ENCODE measurements at regions not wholly inside any gene's neighbourhood (a gene's known extent, or its start where the extent isn't known, plus 50 kb on each side); places are given as distances from the start of the nearest gene placed in this dataset.

DNA sequence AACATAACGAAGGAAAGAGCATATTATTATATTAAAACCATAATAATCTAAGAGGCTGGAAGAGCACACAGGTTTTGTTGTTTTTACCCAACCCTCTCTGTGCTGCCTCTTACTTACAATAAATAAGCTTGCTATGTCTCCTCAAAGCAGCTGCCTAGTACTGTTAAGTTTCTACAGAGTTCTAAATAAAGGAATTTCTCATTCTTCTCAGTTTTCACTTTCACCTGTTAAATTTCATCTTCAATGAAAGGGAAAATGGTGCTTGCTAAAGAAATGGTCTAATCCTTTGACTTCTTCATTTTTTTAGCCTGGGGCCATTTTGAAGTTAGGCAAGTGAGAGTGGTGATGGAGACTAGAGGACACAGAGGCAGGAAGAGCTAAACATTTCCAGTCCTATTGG, 396.1 kb downstream of the MAN2A1 start:
- Histone ChIP-seq H3K14ac (ENCODE audit: insufficient read length) (no peak overlapping the region), H4K8ac (ENCODE audit: extremely low read depth, insufficient read depth, low read length) (no peak overlapping the region), H2BK5ac (ENCODE audit: low read depth, low read length) (no peak overlapping the region), H3K23me2 (ENCODE audit: low read depth, low read length) (no peaks in the 10 kb centered on the region), H3K4me2 (ENCODE audit: insufficient read depth in 1 of 2, low read depth in 2 of 2, low read length in 2 of 2) (no peak overlapping the region), H3K18ac (ENCODE audit: extremely low read depth, low read length) (no peak overlapping the region), H3K79me1 (ENCODE audit: low read depth, low read length) (no peaks in the 10 kb centered on the region), H3K4me1 (replicated peaks in 1 of 4; ENCODE audit: control insufficient read depth in 3 of 4, insufficient read depth in 4 of 4, low read length in 3 of 4) (no peaks in the 10 kb centered on the region), H3K4ac (replicated peaks; ENCODE audit: insufficient read length, low read depth, low read length) (no peak overlapping the region), H2AFZ (ENCODE audit: low read length) (no peak overlapping the region), H4K20me1 (replicated peaks in 1 of 2; ENCODE audit: control insufficient read depth in 1 of 2, insufficient read depth in 2 of 2, low read length in 2 of 2) (no peaks in the 10 kb centered on the region), H3K36me3 (ENCODE audit: control insufficient read depth in 2 of 4, insufficient read depth in 4 of 4, low read length in 3 of 4) (no peaks in the 10 kb centered on the region), H2AK5ac (ENCODE audit: low read depth, low read length) (no peak overlapping the region), H4K5ac (ENCODE audit: insufficient read length, low read depth, low read length) (no peak overlapping the region), H2BK20ac (ENCODE audit: low read length) (no peak overlapping the region), H2BK15ac (ENCODE audit: low read length) (no peak overlapping the region), H3K27ac (ENCODE audit: low read depth, low read length) (no peak overlapping the region), H2BK12ac (ENCODE audit: low read depth, low read length) (no peak overlapping the region), H3K9ac (replicated peaks in 1 of 4; ENCODE audit: extremely low read depth in 1 of 4, low read depth in 3 of 4, low read length in 3 of 4) (no peak overlapping the region), H3K56ac (replicated peaks; ENCODE audit: insufficient read length, low read depth, low read length) (no peak overlapping the region), H3K4me3 (ENCODE audit: extremely low read depth in 1 of 4, insufficient read depth in 2 of 4, low read depth in 3 of 4, low read length in 4 of 4) (no peak overlapping the region), H3K23ac (ENCODE audit: insufficient read length) (no peak overlapping the region), H3K79me2 (ENCODE audit: control insufficient read depth in 1 of 2, insufficient read depth in 2 of 2, low read length in 2 of 2) (no peaks in the 10 kb centered on the region), H4K91ac (replicated peaks; ENCODE audit: insufficient read length, low read length) (no peak overlapping the region), H3K27me3 (replicated peaks in 1 of 4; ENCODE audit: control insufficient read depth in 3 of 4, extremely low read depth in 1 of 4, insufficient read depth in 3 of 4, low read length in 3 of 4) (no peaks in the 10 kb centered on the region), H2BK120ac (replicated peaks; ENCODE audit: low read depth, low read length) (no peak overlapping the region), H3K9me3 (ENCODE audit: insufficient read depth in 2 of 2, low read depth in 1 of 2, low read length in 1 of 2) (no peaks in the 10 kb centered on the region)
- CTCF ChIA-PET (ENCODE audit: partially characterized antibody): interaction anchor here (0.5 kb wide), 1 partner anchor 95 kb away, joined by 3 read pairs; no protein-coding TSS in a partner anchor
- POLR2A ChIA-PET (ENCODE audit: partially characterized antibody): no interaction called here
- FAIRE-seq (no peak), DNase-seq (ENCODE audit: low read depth in 1 of 2, low spot score in 2 of 2) (no peak)
- WGBS, 2 experiments (ENCODE audit: extremely low coverage in 1 of 2, insufficient coverage in 1 of 2, insufficient read length in 1 of 2, insufficient replicate concordance in 2 of 2, low coverage in 1 of 2, low lambda C conversion rate in 2 of 2, missing lambda C conversion rate in 1 of 2): 95% methylated on average over 1 of the region's 1 CpG; no CpG with 5 or more reads in 1 of the 2 experiments
- TF ChIP-seq ASH2L (IDR thresholded peaks at IDR 0.05; ENCODE audit: low read length) (no peak), SRF (IDR thresholded peaks at IDR 0.05; ENCODE audit: low read depth, low read length) (no peak), KDM4A (IDR thresholded peaks at IDR 0.05; ENCODE audit: low read depth, low read length, severe bottlenecking) (no peak)
